ENCODE measurements at regions not wholly inside any gene's neighbourhood (a gene's known extent, or its start where the extent isn't known, plus 50 kb on each side); places are given as distances from the start of the nearest gene placed in this dataset.

DNA sequence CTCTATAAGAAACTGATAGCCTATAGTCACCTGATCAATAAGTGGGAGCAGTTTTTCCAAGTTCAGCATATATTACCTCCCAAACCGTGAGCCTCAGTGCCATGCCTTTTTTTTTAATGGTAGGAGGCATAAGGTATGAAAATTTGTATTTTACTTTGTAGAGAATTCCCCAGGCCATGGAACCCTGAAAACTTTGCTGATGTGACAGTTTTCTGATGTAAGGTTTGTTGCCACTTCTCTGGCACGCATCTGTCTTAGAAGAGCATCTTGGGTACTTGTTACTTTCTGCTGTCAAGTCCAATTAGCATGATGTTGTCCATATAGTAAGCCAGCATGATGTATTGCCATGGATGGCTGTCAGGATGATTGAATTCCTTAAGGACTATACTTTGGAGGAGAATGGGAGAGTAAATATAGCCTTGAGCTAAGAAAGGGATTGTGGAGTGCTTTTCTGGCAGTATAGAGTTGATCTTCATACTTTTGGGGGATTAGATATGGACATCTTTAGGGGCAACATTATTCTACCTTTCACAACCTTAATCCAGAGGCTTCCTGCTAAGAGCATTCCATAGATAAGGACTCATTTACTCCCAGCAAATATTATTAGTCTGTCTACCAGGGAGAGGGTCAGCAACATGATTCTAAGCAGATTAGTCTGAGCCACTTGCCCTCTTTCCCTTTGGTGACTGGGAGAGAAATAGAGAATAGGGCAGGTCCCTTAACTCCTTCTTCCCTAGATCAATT lies 389.6 kb downstream of the YTHDC2 start:
- Histone ChIP-seq H3K9me3 (ENCODE audit: insufficient read depth, low read depth, low read length) (no peaks in the 10 kb centered on the region), H3K4me3 (ENCODE audit: low read length) (no peak overlapping the region), H3K9ac (ENCODE audit: low read depth, low read length) (no peak overlapping the region), H3K27ac (ENCODE audit: low read length) (no peak overlapping the region), H3K36me3 (ENCODE audit: insufficient read depth, low read depth, low read length) (no peaks in the 10 kb centered on the region), H3K4me1 (ENCODE audit: insufficient read depth, low read length) (no peaks in the 10 kb centered on the region), H3K27me3 (ENCODE audit: insufficient read depth, low read length) (no peaks in the 10 kb centered on the region)

DNA sequence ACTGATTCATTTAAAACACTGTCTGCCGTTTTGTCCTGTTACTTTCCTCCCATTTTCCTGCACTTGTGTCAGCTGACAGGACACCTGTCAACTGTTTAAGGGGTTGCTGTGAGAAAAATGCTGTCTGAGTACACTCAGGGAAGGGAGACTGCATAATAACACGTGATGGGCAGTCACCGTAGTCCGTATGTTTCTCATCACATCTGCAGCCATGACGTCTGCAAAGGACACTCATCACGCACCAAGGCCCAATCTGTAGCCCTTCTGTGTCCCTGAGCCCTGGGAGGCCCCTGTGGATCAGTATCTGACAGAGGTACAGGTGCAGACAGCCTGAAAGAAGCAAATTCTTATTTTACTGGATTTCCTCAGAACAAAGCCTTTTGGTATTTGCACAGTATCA lies 396.3 kb downstream of the YTHDC2 start:
- H3K9me3 ChIP-seq (ENCODE audit: insufficient read depth, low read depth, low read length) = no peaks in the 10 kb centered on the region
- H3K4me3 ChIP-seq (ENCODE audit: low read length) = no peak overlapping the region
- H3K9ac ChIP-seq (ENCODE audit: low read depth, low read length) = no peak overlapping the region
- H3K27ac ChIP-seq (ENCODE audit: low read length) = no peak overlapping the region
- no peaks in the 10 kb centered on the region for H3K27me3 ChIP-seq (ENCODE audit: insufficient read depth, low read length)
- H3K4me1 ChIP-seq (ENCODE audit: insufficient read depth, low read length) = no peaks in the 10 kb centered on the region
- H3K36me3 ChIP-seq (ENCODE audit: insufficient read depth, low read depth, low read length) = no peaks in the 10 kb centered on the region

DNA sequence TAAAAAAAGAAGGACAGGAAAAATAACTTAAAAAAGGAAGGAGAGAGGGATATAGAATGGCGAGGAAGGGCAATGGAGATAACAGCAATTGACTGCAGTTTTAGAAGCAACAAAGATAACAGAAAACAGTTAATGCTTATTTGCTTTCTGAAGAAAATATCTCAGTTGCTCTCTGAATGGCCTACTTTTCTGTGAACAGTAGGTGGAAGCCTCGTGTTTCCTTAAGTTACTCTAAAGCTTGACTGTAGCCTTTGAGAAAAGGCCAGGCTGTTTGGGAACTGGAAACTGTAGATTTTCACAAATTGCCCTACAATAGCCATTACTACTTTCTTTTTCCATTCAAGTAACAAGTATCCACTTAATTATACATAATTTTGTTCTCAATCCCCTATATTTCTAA lies 404.5 kb downstream of the YTHDC2 start:
- no peaks in the 10 kb centered on the region for H3K27me3 ChIP-seq (ENCODE audit: insufficient read depth, low read length)
- H3K4me3 ChIP-seq (ENCODE audit: low read length) = no peak overlapping the region
- no peaks in the 10 kb centered on the region for H3K9me3 ChIP-seq (ENCODE audit: insufficient read depth, low read depth, low read length)
- H3K36me3 ChIP-seq (ENCODE audit: insufficient read depth, low read depth, low read length) = no peaks in the 10 kb centered on the region
- H3K9ac ChIP-seq (ENCODE audit: low read depth, low read length) = no peak overlapping the region
- H3K4me1 ChIP-seq (ENCODE audit: insufficient read depth, low read length) = no peaks in the 10 kb centered on the region
- no peak overlapping the region for H3K27ac ChIP-seq (ENCODE audit: low read length)

- no peak overlapping the region for H3K4me3 ChIP-seq (ENCODE audit: low read length)
These were observed 408.8 kb downstream of the YTHDC2 start for GRCh38 chr5:113922343-113922742.

DNA sequence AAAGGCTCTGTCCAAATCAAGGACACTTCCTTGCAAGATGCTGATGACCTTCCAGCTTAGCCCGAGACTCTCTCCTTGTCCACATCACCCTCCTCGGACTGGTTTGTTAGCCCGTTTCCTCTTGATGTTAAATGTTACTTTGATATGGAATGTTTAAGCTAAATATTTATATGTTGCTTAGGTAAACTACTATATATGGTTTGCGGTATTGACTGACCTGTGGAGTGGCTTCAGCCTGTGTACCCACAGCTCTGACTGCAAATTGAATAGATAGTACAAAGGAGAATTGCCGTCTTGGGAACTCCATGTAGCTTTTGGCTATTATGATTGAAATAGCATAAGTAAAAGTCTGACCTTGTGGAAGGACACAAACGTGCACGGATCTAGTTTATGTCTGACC lies 422.0 kb downstream of the YTHDC2 start:
- Histone ChIP-seq H3K27me3 (ENCODE audit: insufficient read depth, low read length) (no peaks in the 10 kb centered on the region), H3K4me3 (ENCODE audit: low read length) (no peak overlapping the region), H3K9ac (ENCODE audit: low read depth, low read length) (no peak overlapping the region), H3K27ac (ENCODE audit: low read length) (no peak overlapping the region), H3K4me1 (ENCODE audit: insufficient read depth, low read length) (no peaks in the 10 kb centered on the region), H3K9me3 (ENCODE audit: insufficient read depth, low read depth, low read length) (no peaks in the 10 kb centered on the region), H3K36me3 (ENCODE audit: insufficient read depth, low read depth, low read length) (no peaks in the 10 kb centered on the region)

More at GRCh38 chr5:113922343-113922742, 408.8 kb downstream of the YTHDC2 start:
- no peaks in the 10 kb centered on the region for H3K4me1 ChIP-seq (ENCODE audit: insufficient read depth, low read length)
- H3K27me3 ChIP-seq (ENCODE audit: insufficient read depth, low read length) = no peaks in the 10 kb centered on the region
- H3K27ac ChIP-seq (ENCODE audit: low read length) = no peak overlapping the region
- H3K36me3 ChIP-seq (ENCODE audit: insufficient read depth, low read depth, low read length) = no peaks in the 10 kb centered on the region
- H3K9ac ChIP-seq (ENCODE audit: low read depth, low read length) = no peak overlapping the region
- H3K9me3 ChIP-seq (ENCODE audit: insufficient read depth, low read depth, low read length) = no peaks in the 10 kb centered on the region

GRCh38 chr5:113937301-113937700 lies 423.8 kb downstream of the YTHDC2 start:
- Histone ChIP-seq H3K4me1 (ENCODE audit: insufficient read depth, low read length) (no peaks in the 10 kb centered on the region), H3K4me3 (ENCODE audit: low read length) (no peak overlapping the region), H3K27me3 (ENCODE audit: insufficient read depth, low read length) (no peaks in the 10 kb centered on the region), H3K27ac (ENCODE audit: low read length) (no peak overlapping the region), H3K36me3 (ENCODE audit: insufficient read depth, low read depth, low read length) (no peaks in the 10 kb centered on the region), H3K9ac (ENCODE audit: low read depth, low read length) (no peak overlapping the region), H3K9me3 (ENCODE audit: insufficient read depth, low read depth, low read length) (no peaks in the 10 kb centered on the region)

- Histone ChIP-seq H3K36me3 (ENCODE audit: insufficient read depth, low read depth, low read length) (no peaks in the 10 kb centered on the region), H3K9ac (ENCODE audit: low read depth, low read length) (no peak overlapping the region), H3K4me1 (ENCODE audit: insufficient read depth, low read length) (no peaks in the 10 kb centered on the region), H3K9me3 (ENCODE audit: insufficient read depth, low read depth, low read length) (no peaks in the 10 kb centered on the region), H3K27me3 (ENCODE audit: insufficient read depth, low read length) (no peaks in the 10 kb centered on the region), H3K27ac (ENCODE audit: low read length) (no peak overlapping the region), H3K4me3 (ENCODE audit: low read length) (no peak overlapping the region)
These were observed 421.9 kb upstream of the KCNN2 start for GRCh38 chr5:113939988-113940387.

GRCh38 chr5:113950186-113950585 lies 411.7 kb upstream of the KCNN2 start:
- Histone ChIP-seq H3K27me3 (ENCODE audit: insufficient read depth, low read length) (no peaks in the 10 kb centered on the region), H3K4me1 (ENCODE audit: insufficient read depth, low read length) (no peaks in the 10 kb centered on the region), H3K4me3 (ENCODE audit: low read length) (no peak overlapping the region), H3K9ac (ENCODE audit: low read depth, low read length) (no peak overlapping the region), H3K36me3 (ENCODE audit: insufficient read depth, low read depth, low read length) (no peaks in the 10 kb centered on the region), H3K27ac (ENCODE audit: low read length) (no peak overlapping the region), H3K9me3 (ENCODE audit: insufficient read depth, low read depth, low read length) (no peaks in the 10 kb centered on the region)

- Histone ChIP-seq H3K27ac (ENCODE audit: low read length) (no peak overlapping the region), H3K4me3 (ENCODE audit: low read length) (no peak overlapping the region), H3K36me3 (ENCODE audit: insufficient read depth, low read depth, low read length) (no peaks in the 10 kb centered on the region), H3K4me1 (ENCODE audit: insufficient read depth, low read length) (no peaks in the 10 kb centered on the region), H3K9me3 (ENCODE audit: insufficient read depth, low read depth, low read length) (no peaks in the 10 kb centered on the region), H3K9ac (ENCODE audit: low read depth, low read length) (no peak overlapping the region), H3K27me3 (ENCODE audit: insufficient read depth, low read length) (no peaks in the 10 kb centered on the region)
These were observed 396.6 kb upstream of the KCNN2 start for GRCh38 chr5:113965225-113965624.

DNA sequence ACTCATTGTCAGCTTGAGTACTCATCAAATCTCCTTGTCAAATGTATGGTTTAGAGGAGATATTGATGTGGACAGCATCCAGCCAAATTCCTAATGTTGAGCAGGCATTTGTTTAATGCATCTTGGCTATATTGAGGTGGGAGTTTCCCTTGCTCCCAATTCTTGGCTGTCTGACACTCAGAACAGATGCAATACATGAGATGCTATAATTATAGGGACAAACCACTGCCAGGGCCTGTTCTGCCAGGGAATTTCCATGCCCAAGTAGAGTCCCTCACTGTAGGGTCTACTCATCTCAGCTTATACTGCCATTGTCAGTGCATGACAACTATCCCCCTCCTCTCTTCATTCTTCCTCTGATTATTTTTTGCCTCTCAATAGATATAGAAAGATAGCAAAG lies 392.0 kb upstream of the KCNN2 start:
- H3K27ac ChIP-seq (ENCODE audit: low read length) = no peak overlapping the region
- H3K27me3 ChIP-seq (ENCODE audit: insufficient read depth, low read length) = no peaks in the 10 kb centered on the region
- no peaks in the 10 kb centered on the region for H3K4me1 ChIP-seq (ENCODE audit: insufficient read depth, low read length)
- H3K36me3 ChIP-seq (ENCODE audit: insufficient read depth, low read depth, low read length) = no peaks in the 10 kb centered on the region
- H3K4me3 ChIP-seq (ENCODE audit: low read length) = no peak overlapping the region
- H3K9ac ChIP-seq (ENCODE audit: low read depth, low read length) = no peak overlapping the region
- H3K9me3 ChIP-seq (ENCODE audit: insufficient read depth, low read depth, low read length) = no peaks in the 10 kb centered on the region

GRCh38 chr5:113971454-113971853 lies 390.4 kb upstream of the KCNN2 start:
- Histone ChIP-seq H3K4me1 (ENCODE audit: insufficient read depth, low read length) (no peaks in the 10 kb centered on the region), H3K36me3 (ENCODE audit: insufficient read depth, low read depth, low read length) (no peaks in the 10 kb centered on the region), H3K9ac (ENCODE audit: low read depth, low read length) (no peak overlapping the region), H3K4me3 (ENCODE audit: low read length) (no peak overlapping the region), H3K27ac (ENCODE audit: low read length) (no peak overlapping the region), H3K9me3 (ENCODE audit: insufficient read depth, low read depth, low read length) (no peaks in the 10 kb centered on the region), H3K27me3 (ENCODE audit: insufficient read depth, low read length) (no peaks in the 10 kb centered on the region)

DNA sequence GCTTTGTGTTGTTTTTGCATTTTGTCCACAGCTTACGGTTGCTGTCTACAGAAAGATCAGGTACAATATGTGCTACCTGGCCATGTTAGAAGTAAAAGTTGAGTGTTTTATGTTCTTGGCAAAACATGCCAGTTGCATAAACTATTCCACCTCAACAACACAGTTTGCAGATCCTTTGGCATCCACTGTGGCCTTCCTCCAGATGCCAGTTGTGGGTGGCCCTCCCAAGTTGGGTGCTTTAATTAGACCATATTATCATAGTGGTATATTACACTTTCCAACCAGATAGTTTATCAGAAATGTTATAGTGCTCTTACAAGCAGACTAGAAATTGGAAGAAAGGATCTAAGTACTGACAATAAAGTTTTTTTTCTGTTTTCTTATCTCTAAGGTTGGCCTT lies 386.9 kb upstream of the KCNN2 start:
- no peak overlapping the region for H3K9ac ChIP-seq (ENCODE audit: low read depth, low read length)
- H3K27ac ChIP-seq (ENCODE audit: low read length) = no peak overlapping the region
- no peaks in the 10 kb centered on the region for H3K36me3 ChIP-seq (ENCODE audit: insufficient read depth, low read depth, low read length)
- no peaks in the 10 kb centered on the region for H3K4me1 ChIP-seq (ENCODE audit: insufficient read depth, low read length)
- H3K9me3 ChIP-seq (ENCODE audit: insufficient read depth, low read depth, low read length) = no peaks in the 10 kb centered on the region
- no peaks in the 10 kb centered on the region for H3K27me3 ChIP-seq (ENCODE audit: insufficient read depth, low read length)
- no peak overlapping the region for H3K4me3 ChIP-seq (ENCODE audit: low read length)

All from iPS-20b (cell line).